Glutamatergic neuron (in vitro differentiated cells): ENCODE measurements at regions not wholly inside any gene's neighbourhood (a gene's known extent, or its start where the extent isn't known, plus 50 kb on each side); places are given as distances from the start of the nearest gene placed in this dataset.

Experiments
- DNase-seq: peaks from one replicate; pipeline ENCODE4 v3.0.0; 2022
- H3K27ac Mint-ChIP-seq: one replicate; pipeline ENCODE4 v1.8.0; 2020; ENCODE audit warnings: mild to moderate bottlenecking, mixed read lengths, inconsistent platforms; ENCODE audit not compliant: unreplicated experiment
- H3K27me3 Mint-ChIP-seq: one replicate; pipeline ENCODE4 v1.8.0; 2020; ENCODE audit warnings: mild to moderate bottlenecking, moderate library complexity, mixed read lengths, inconsistent platforms; ENCODE audit not compliant: unreplicated experiment
- H3K36me3 Mint-ChIP-seq: one replicate; pipeline ENCODE4 v1.8.0; 2020; ENCODE audit warnings: mild to moderate bottlenecking, mixed read lengths, inconsistent platforms; ENCODE audit not compliant: unreplicated experiment
- H3K4me1 Mint-ChIP-seq: one replicate; pipeline ENCODE4 v1.8.0; 2020; ENCODE audit warnings: mild to moderate bottlenecking, low read depth, mixed read lengths, inconsistent platforms; ENCODE audit not compliant: unreplicated experiment
- H3K4me3 Mint-ChIP-seq: one replicate; pipeline ENCODE4 v1.8.0; 2020; ENCODE audit warnings: mild to moderate bottlenecking, mixed read lengths, inconsistent platforms; ENCODE audit not compliant: unreplicated experiment
- H3K9me3 Mint-ChIP-seq: one replicate; pipeline ENCODE4 v1.8.0; 2020; ENCODE audit warnings: mild to moderate bottlenecking, moderate library complexity, mixed read lengths, inconsistent platforms; ENCODE audit not compliant: unreplicated experiment
- TF ChIP-seq, protein P1 (sequence below): fragments of 200-600 bp; sonication (generic); IDR thresholded peaks from one replicate; pipeline ENCODE4 v1.5.0; 2021; ENCODE audit not compliant: partially characterized antibody, unreplicated experiment

DNA sequence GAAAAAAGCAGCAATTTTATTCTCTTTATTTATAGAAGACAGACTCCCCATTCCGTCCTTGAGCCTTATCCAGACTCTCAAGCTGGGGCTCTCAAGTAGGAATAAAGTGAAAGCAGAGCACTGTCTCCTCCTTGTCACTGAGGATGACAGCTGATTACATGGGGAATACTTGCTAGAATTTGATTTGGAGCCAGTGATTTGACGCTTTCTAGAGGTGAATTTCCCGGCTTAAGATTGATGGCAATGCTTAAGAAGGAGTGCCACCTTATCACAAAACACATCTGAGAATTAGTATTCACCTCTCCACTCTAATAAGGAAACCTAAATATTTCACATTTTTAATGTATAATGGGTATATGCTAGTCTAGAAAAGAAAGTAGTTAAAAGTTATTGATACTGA is 135.4 kb upstream of the SLC39A10 start:
- no peaks in the 10 kb centered on the region for H3K36me3 Mint-ChIP-seq
- no peak for DNase-seq
- no peaks in the 10 kb centered on the region for H3K4me1 Mint-ChIP-seq
- TF ChIP-seq, protein P1, sequence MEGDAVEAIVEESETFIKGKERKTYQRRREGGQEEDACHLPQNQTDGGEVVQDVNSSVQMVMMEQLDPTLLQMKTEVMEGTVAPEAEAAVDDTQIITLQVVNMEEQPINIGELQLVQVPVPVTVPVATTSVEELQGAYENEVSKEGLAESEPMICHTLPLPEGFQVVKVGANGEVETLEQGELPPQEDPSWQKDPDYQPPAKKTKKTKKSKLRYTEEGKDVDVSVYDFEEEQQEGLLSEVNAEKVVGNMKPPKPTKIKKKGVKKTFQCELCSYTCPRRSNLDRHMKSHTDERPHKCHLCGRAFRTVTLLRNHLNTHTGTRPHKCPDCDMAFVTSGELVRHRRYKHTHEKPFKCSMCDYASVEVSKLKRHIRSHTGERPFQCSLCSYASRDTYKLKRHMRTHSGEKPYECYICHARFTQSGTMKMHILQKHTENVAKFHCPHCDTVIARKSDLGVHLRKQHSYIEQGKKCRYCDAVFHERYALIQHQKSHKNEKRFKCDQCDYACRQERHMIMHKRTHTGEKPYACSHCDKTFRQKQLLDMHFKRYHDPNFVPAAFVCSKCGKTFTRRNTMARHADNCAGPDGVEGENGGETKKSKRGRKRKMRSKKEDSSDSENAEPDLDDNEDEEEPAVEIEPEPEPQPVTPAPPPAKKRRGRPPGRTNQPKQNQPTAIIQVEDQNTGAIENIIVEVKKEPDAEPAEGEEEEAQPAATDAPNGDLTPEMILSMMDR: no peak
- peaks cover 1% of the 10 kb centered on the region for H3K9me3 Mint-ChIP-seq
- H3K27me3 Mint-ChIP-seq: peaks cover 3% of the 10 kb centered on the region
- H3K27ac Mint-ChIP-seq: no peak overlapping the region
- H3K4me3 Mint-ChIP-seq: no peak overlapping the region

DNA sequence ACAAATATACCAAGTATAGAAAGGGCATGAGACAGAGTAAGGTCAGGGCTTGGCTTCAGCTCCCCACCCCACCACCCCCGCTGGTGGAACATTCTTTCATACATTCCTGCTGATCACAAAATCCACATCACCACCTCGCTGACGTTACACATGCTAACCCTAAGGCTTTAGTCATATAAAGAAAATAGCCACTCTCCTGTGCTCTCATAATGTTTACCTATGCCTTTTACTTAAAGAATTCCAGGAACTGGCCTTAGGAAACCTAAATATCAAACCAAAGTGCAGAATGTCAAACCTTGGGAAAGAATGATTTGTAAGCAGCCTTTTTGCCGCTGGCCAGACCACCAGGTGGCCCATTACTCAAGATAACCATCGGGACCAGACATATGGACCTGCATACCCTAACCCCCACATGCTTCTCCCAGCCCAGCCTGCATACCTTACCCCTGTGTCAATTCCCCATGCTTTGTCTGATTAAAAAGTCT is 136.3 kb upstream of the SLC39A10 start:
- TF ChIP-seq, protein P1: no peak
- no peaks in the 10 kb centered on the region for H3K9me3 Mint-ChIP-seq
- no peak overlapping the region for H3K27ac Mint-ChIP-seq
- no peak overlapping the region for H3K4me3 Mint-ChIP-seq
- peaks cover 3% of the 10 kb centered on the region for H3K27me3 Mint-ChIP-seq
- H3K4me1 Mint-ChIP-seq: no peaks in the 10 kb centered on the region
- no peak for DNase-seq
- H3K36me3 Mint-ChIP-seq: no peaks in the 10 kb centered on the region

- TF ChIP-seq, protein P1: no peak
- no peaks in the 10 kb centered on the region for H3K27me3 Mint-ChIP-seq
- H3K36me3 Mint-ChIP-seq: no peaks in the 10 kb centered on the region
These were observed 141.5 kb upstream of the SLC39A10 start for GRCh38 chr2:195515551-195515950.

GRCh38 chr2:195514365-195514764 is 142.7 kb upstream of the SLC39A10 start:
- H3K9me3 Mint-ChIP-seq: no peaks in the 10 kb centered on the region
- H3K27ac Mint-ChIP-seq: no peak overlapping the region
- TF ChIP-seq, protein P1: no peak
- H3K4me3 Mint-ChIP-seq: no peak overlapping the region
- no peak for DNase-seq
- no peaks in the 10 kb centered on the region for H3K36me3 Mint-ChIP-seq
- no peaks in the 10 kb centered on the region for H3K4me1 Mint-ChIP-seq
- no peaks in the 10 kb centered on the region for H3K27me3 Mint-ChIP-seq

More at GRCh38 chr2:195515551-195515950, 141.5 kb upstream of the SLC39A10 start:
- Mint-ChIP-seq H3K27ac (no peak overlapping the region), H3K4me3 (no peak overlapping the region), H3K9me3 (no peaks in the 10 kb centered on the region), H3K4me1 (no peaks in the 10 kb centered on the region)
- DNase-seq: no peak

GRCh38 chr2:195513119-195513518 is 143.9 kb upstream of the SLC39A10 start:
- Mint-ChIP-seq H3K9me3 (no peaks in the 10 kb centered on the region), H3K4me3 (no peak overlapping the region), H3K27ac (no peak overlapping the region), H3K4me1 (no peaks in the 10 kb centered on the region), H3K36me3 (no peaks in the 10 kb centered on the region), H3K27me3 (no peaks in the 10 kb centered on the region)
- TF ChIP-seq, protein P1: no peak
- DNase-seq: no peak
